ENCODE measurements at regions not wholly inside any gene's neighbourhood (a gene's known extent, or its start where the extent isn't known, plus 50 kb on each side); places are given as distances from the start of the nearest gene placed in this dataset.

GRCh38 chr10:25761937-25762336 lies 172.1 kb upstream of the MYO3A start:
- DNase-seq (ENCODE audit: extremely low read depth, low read depth), result no peak
- no peak for TF ChIP-seq CTCF (IDR thresholded peaks at IDR 0.05; ENCODE audit: low read depth, low read length)

GRCh38 chr10:25766213-25766612 lies 167.8 kb upstream of the MYO3A start:
- no peak for DNase-seq (ENCODE audit: extremely low read depth, low read depth)
- TF ChIP-seq CTCF (IDR thresholded peaks at IDR 0.05; ENCODE audit: low read depth, low read length), result no peak

- no peak for TF ChIP-seq CTCF (IDR thresholded peaks at IDR 0.05; ENCODE audit: low read depth, low read length)
- no peak for DNase-seq (ENCODE audit: extremely low read depth, low read depth)
Measured at GRCh38 chr10:25766687-25767221, 167.3 kb upstream of the MYO3A start.

- DNase-seq (ENCODE audit: extremely low read depth, low read depth), result no peak
- TF ChIP-seq CTCF (IDR thresholded peaks at IDR 0.05; ENCODE audit: low read depth, low read length), result no peak
Measured at GRCh38 chr10:25768167-25768566, 165.9 kb upstream of the MYO3A start.

- DNase-seq (ENCODE audit: extremely low read depth, low read depth), result no peak
- TF ChIP-seq CTCF (IDR thresholded peaks at IDR 0.05; ENCODE audit: low read depth, low read length), result no peak
Measured at GRCh38 chr10:25778646-25779045, 155.4 kb upstream of the MYO3A start.

- DNase-seq (ENCODE audit: extremely low read depth, low read depth), result no peak
- no peak for TF ChIP-seq CTCF (IDR thresholded peaks at IDR 0.05; ENCODE audit: low read depth, low read length)
Measured at GRCh38 chr10:25786161-25786560, 147.9 kb upstream of the MYO3A start.

GRCh38 chr10:25786899-25787298 lies 147.1 kb upstream of the MYO3A start:
- DNase-seq (ENCODE audit: extremely low read depth, low read depth), result no peak
- TF ChIP-seq CTCF (IDR thresholded peaks at IDR 0.05; ENCODE audit: low read depth, low read length), result no peak
